Endothelial cell of umbilical vein (primary cell): ENCODE measurements at regions not wholly inside any gene's neighbourhood (a gene's known extent, or its start where the extent isn't known, plus 50 kb on each side); places are given as distances from the start of the nearest gene placed in this dataset.

ENCODE experiments used
- BruUV-seq: library from RNA; stranded (reverse); fragments of 400-500 nt; replicated peaks from 2 replicates; lab custom pipeline; 2021; lab: Mats Ljungman, UMichigan
- CTCF ChIA-PET: fragments of 300-600, 350-600 bp; sonication (Branson Sonifier 250); formaldehyde crosslinking; loops from one replicate; lab custom pipeline; 2021; ENCODE audit warnings: antibody characterized with exemption, inconsistent platforms; lab: Charles Lee
- POLR2A ChIA-PET: fragments of 300-600, 350-600 bp; sonication (Branson Sonifier 250); formaldehyde crosslinking; loops from one replicate; lab custom pipeline; 2021; ENCODE audit warnings: antibody characterized with exemption, inconsistent platforms; lab: Charles Lee
- DNase-seq: peaks from one replicate; pipeline ENCODE4 v3.0.0-alpha.2; 2011; ENCODE audit warnings: low read depth, low spot score
- FAIRE-seq: peaks from 2 replicates; lab custom pipeline; 2011; peaks lifted over from hg19 to GRCh38; lab: Jason Lieb, UNC
- H2AFZ ChIP-seq: 2 replicates; pipeline ENCODE4 v1.6.0; 2012; ENCODE audit warnings: low read depth, low read length, control low read depth, inconsistent platforms
- H3K27ac ChIP-seq: 2 replicates; pipeline ENCODE4 v1.5.1; 2011; ENCODE audit warnings: low read depth, mild to moderate bottlenecking, control low read depth, low read length, moderate library complexity; ENCODE audit not compliant: insufficient read depth
- H3K27me3 ChIP-seq, 2 experiments: 2 replicates each; pipeline versions ENCODE4 v1.6.0 to v1.6.1; 2011; ENCODE audit warnings: low read length in 2 of 2, mixed read lengths in 1 of 2; ENCODE audit not compliant: control insufficient read depth in 2 of 2, insufficient read depth in 2 of 2
- H3K36me3 ChIP-seq, 2 experiments: 2 replicates in 1 of 2; 3 replicates in 1 of 2; pipeline ENCODE4 v1.5.1; 2011; ENCODE audit warnings: low read length in 2 of 2, mild to moderate bottlenecking in 1 of 2, moderate library complexity in 1 of 2; ENCODE audit not compliant: control insufficient read depth in 2 of 2, insufficient read depth in 2 of 2; ENCODE audit errors: extremely low read depth in 1 of 2
- H3K4me1 ChIP-seq: 3 replicates; pipeline ENCODE4 v1.5.1; 2011; ENCODE audit warnings: mild to moderate bottlenecking, low read length; ENCODE audit not compliant: control insufficient read depth, insufficient read depth; ENCODE audit errors: extremely low read depth
- H3K4me2 ChIP-seq: 2 replicates; pipeline ENCODE4 v1.6.1; 2011; ENCODE audit warnings: low read length, control low read depth, mixed read lengths; ENCODE audit not compliant: insufficient read depth
- H3K4me3 ChIP-seq, 3 experiments: fragments of 200-600 bp in 1 of 3; sonication (generic), shearing (Covaris generic) in 1 of 3; replicated peaks in 1 of 3; 2 replicates each; pipeline ENCODE4 v1.5.1; 2011 to 2016; ENCODE audit warnings: control low read depth in 3 of 3, low read length in 3 of 3, mild to moderate bottlenecking in 2 of 3, inconsistent platforms in 1 of 3, low read depth in 1 of 3, moderate library complexity in 1 of 3; ENCODE audit not compliant: insufficient read depth in 1 of 3
- H3K79me2 ChIP-seq: 2 replicates; pipeline ENCODE4 v1.6.0; 2012; ENCODE audit warnings: low read length, inconsistent platforms; ENCODE audit not compliant: control insufficient read depth, insufficient read depth
- H3K9ac ChIP-seq: replicated peaks from 2 replicates; pipeline ENCODE3; 2011; ENCODE audit warnings: low read length, control low read depth; ENCODE audit not compliant: insufficient read depth; ENCODE audit errors: extremely low read depth
- H3K9me1 ChIP-seq: replicated peaks from 3 replicates; pipeline ENCODE4 v1.6.0; 2011; ENCODE audit warnings: mild to moderate bottlenecking, low read length; ENCODE audit not compliant: control insufficient read depth, insufficient read depth; ENCODE audit errors: extremely low read depth
- H3K9me3 ChIP-seq: replicated peaks from 2 replicates; pipeline ENCODE4 v1.5.1; 2012; ENCODE audit warnings: low read length, inconsistent platforms; ENCODE audit not compliant: control insufficient read depth, insufficient read depth
- H4K20me1 ChIP-seq: replicated peaks from 2 replicates; pipeline ENCODE3; 2011; ENCODE audit warnings: mild to moderate bottlenecking, low read length; ENCODE audit not compliant: control insufficient read depth, insufficient read depth; ENCODE audit errors: extremely low read depth
- EZH2 ChIP-seq: IDR thresholded peaks from 2 replicates; pipeline ENCODE4 v1.6.1; 2012; ENCODE audit warnings: borderline replicate concordance, low read depth, mild to moderate bottlenecking, moderate library complexity, low read length, inconsistent platforms; ENCODE audit not compliant: severe bottlenecking
- FOS ChIP-seq: IDR thresholded peaks from 2 replicates; pipeline ENCODE4 v1.6.1; 2011; ENCODE audit warnings: mild to moderate bottlenecking, low read length, moderate library complexity, borderline replicate concordance; ENCODE audit not compliant: insufficient read depth
- GATA2 ChIP-seq: IDR thresholded peaks from 2 replicates; pipeline ENCODE4 v1.7.0; 2011; ENCODE audit warnings: low read depth, mild to moderate bottlenecking, moderate library complexity, mixed read lengths, low read length; ENCODE audit not compliant: insufficient read length, insufficient read depth
- JUN ChIP-seq: IDR thresholded peaks from 2 replicates; pipeline ENCODE4 v1.6.1; 2011; ENCODE audit warnings: borderline replicate concordance, low read depth; ENCODE audit not compliant: insufficient read length, insufficient read depth
- MYC ChIP-seq: IDR thresholded peaks from one replicate; pipeline ENCODE4 v1.6.1; 2011; ENCODE audit warnings: mild to moderate bottlenecking, low read depth, low read length
- POLR2A ChIP-seq: IDR thresholded peaks from 2 replicates; pipeline ENCODE4 v1.6.1; 2012; ENCODE audit warnings: low read depth, mild to moderate bottlenecking, control low read depth, low read length
- POLR2AphosphoS5 ChIP-seq: IDR thresholded peaks from 2 replicates; pipeline ENCODE4 v1.6.1; 2012; ENCODE audit warnings: low read depth, mild to moderate bottlenecking, control low read depth, low read length, moderate library complexity; ENCODE audit not compliant: insufficient read depth
- dilution Hi-C: fragments of 300-500 bp; cut with MboI; formaldehyde crosslinking; loops from one replicate; pipeline ENCODE4 v1.15.0; 2019; ENCODE audit warnings: low sequenced_read_pairs; ENCODE audit not compliant: extremely low pct_ligation_motif_present
- intact Hi-C: fragments of 100-400 bp; cut with micrococcal nuclease; formaldehyde crosslinking; loops from one replicate; pipeline ENCODE4 v1.10.0; 2022
- TF ChIP-seq, protein P1 (sequence below), 2 donors: IDR thresholded peaks; 1 replicate in 1 of 2; 2 replicates in 1 of 2; pipeline ENCODE4 v1.5.1; 2011; ENCODE audit warnings: low read length in 2 of 2, mild to moderate bottlenecking in 2 of 2, moderate library complexity in 2 of 2, control low read depth in 1 of 2, inconsistent platforms in 1 of 2, low read depth in 1 of 2; ENCODE audit not compliant: insufficient read depth in 1 of 2; ENCODE audit errors: extremely low read depth in 1 of 2
- TF ChIP-seq, protein P2 (sequence below): IDR thresholded peaks from 2 replicates; pipeline ENCODE4 v1.6.1; 2011; ENCODE audit not compliant: insufficient read depth, insufficient read length

- no peaks in the 10 kb centered on the region for H3K36me3 ChIP-seq
- dilution Hi-C loops (no loop called here), intact Hi-C loops (no loop called here)
- no peaks in the 10 kb centered on the region for H3K9me3 ChIP-seq
- no peaks in the 10 kb centered on the region for H3K27me3 ChIP-seq
- H3K9me1 ChIP-seq = no peaks in the 10 kb centered on the region
- no peak overlapping the region for H3K27ac ChIP-seq
- FAIRE-seq (no peak), DNase-seq (no peak)
- POLR2A ChIA-PET = no interaction called here
- H3K4me3 ChIP-seq = no peak overlapping the region
- no peak overlapping the region for H3K4me2 ChIP-seq
- TF ChIP-seq MYC (no peak), FOS (no peak), POLR2A (no peak), JUN (no peak), POLR2AphosphoS5 (no peak), EZH2 (no peak), GATA2 (no peak)
- TF ChIP-seq, protein P1, sequence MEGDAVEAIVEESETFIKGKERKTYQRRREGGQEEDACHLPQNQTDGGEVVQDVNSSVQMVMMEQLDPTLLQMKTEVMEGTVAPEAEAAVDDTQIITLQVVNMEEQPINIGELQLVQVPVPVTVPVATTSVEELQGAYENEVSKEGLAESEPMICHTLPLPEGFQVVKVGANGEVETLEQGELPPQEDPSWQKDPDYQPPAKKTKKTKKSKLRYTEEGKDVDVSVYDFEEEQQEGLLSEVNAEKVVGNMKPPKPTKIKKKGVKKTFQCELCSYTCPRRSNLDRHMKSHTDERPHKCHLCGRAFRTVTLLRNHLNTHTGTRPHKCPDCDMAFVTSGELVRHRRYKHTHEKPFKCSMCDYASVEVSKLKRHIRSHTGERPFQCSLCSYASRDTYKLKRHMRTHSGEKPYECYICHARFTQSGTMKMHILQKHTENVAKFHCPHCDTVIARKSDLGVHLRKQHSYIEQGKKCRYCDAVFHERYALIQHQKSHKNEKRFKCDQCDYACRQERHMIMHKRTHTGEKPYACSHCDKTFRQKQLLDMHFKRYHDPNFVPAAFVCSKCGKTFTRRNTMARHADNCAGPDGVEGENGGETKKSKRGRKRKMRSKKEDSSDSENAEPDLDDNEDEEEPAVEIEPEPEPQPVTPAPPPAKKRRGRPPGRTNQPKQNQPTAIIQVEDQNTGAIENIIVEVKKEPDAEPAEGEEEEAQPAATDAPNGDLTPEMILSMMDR (IDR thresholded peaks at IDR 0.05; ENCODE audit: extremely low read depth in 1 of 2, insufficient read depth in 1 of 2, low read depth in 1 of 2, low read length in 2 of 2) = no peak
- TF ChIP-seq, protein P2, sequence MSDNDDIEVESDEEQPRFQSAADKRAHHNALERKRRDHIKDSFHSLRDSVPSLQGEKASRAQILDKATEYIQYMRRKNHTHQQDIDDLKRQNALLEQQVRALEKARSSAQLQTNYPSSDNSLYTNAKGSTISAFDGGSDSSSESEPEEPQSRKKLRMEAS = no peak
- no peak overlapping the region for H3K9ac ChIP-seq
- CTCF ChIA-PET = interaction anchor here (1.0 kb wide), 1 partner anchor 14 kb away, joined by 4 read pairs; no protein-coding TSS in a partner anchor
- H4K20me1 ChIP-seq = no peaks in the 10 kb centered on the region
- no peaks in the 10 kb centered on the region for H3K4me1 ChIP-seq
- H2AFZ ChIP-seq = no peak overlapping the region
- H3K79me2 ChIP-seq = no peaks in the 10 kb centered on the region
- BruUV-seq = no TSS peak
Measured at GRCh38 chr17:79672496-79672895, 58.2 kb upstream of the ENPP7 start.
